PC-3 (cell line): ENCODE measurements at regions not wholly inside any gene's neighbourhood (a gene's known extent, or its start where the extent isn't known, plus 50 kb on each side); places are given as distances from the start of the nearest gene placed in this dataset.

Source experiments
- CTCF ChIP-seq: fragments of 300-600 bp; sonication (generic); conservative IDR thresholded peaks from 2 replicates; pipeline ENCODE4 v1.5.1; 2017; ENCODE audit warnings: antibody characterized with exemption, low read depth, mild to moderate bottlenecking, low read length
- EZH2 ChIP-seq: fragments of 300-600 bp; sonication (generic); IDR thresholded peaks from one replicate; pipeline ENCODE4 v1.6.1; 2017; ENCODE audit warnings: antibody characterized with exemption, mild to moderate bottlenecking, low read length; ENCODE audit not compliant: unreplicated experiment
- EZH2phosphoT487 ChIP-seq: fragments of 300-600 bp; sonication (generic); IDR thresholded peaks from 2 replicates; pipeline ENCODE4 v1.6.1; 2018; ENCODE audit warnings: mild to moderate bottlenecking, antibody characterized with exemption, low read length, borderline replicate concordance

- no peak for TF ChIP-seq CTCF
- no peak for TF ChIP-seq EZH2
- no peak for TF ChIP-seq EZH2phosphoT487
Measured at GRCh38 chr2:64203131-64203857, 59.1 kb upstream of the PELI1 start.
